ENCODE measurements at regions not wholly inside any gene's neighbourhood (a gene's known extent, or its start where the extent isn't known, plus 50 kb on each side); places are given as distances from the start of the nearest gene placed in this dataset.

- Histone ChIP-seq H3K27me3 (ENCODE audit: insufficient read depth) (no peaks in the 10 kb centered on the region), H3K79me2 (replicated peaks; ENCODE audit: insufficient read depth) (no peaks in the 10 kb centered on the region), H3K4me1 (ENCODE audit: insufficient read depth) (no peaks in the 10 kb centered on the region), H3K27ac (ENCODE audit: low read depth) (no peak overlapping the region), H3K9me2 (ENCODE audit: insufficient read depth) (no peaks in the 10 kb centered on the region), H3K36me3 (ENCODE audit: insufficient read depth) (no peaks in the 10 kb centered on the region), H3K4me3 (no peak overlapping the region), H2AFZ (no peak overlapping the region), H3K4me2 (no peak overlapping the region), H3F3A (replicated peaks; ENCODE audit: low read depth) (no peaks in the 10 kb centered on the region), H4K20me1 (replicated peaks; ENCODE audit: insufficient read depth) (no peaks in the 10 kb centered on the region)
- TF ChIP-seq JUNB (IDR thresholded peaks at IDR 0.05; ENCODE audit: unreplicated experiment) = no peak
- TF ChIP-seq EZH2 (IDR thresholded peaks at IDR 0.05; ENCODE audit: low read depth, unreplicated experiment) = no peak
- no peak for TF ChIP-seq ZNF331 (CRISPR knock-in tag; IDR thresholded peaks at IDR 0.05; ENCODE audit: low read depth)
- no peak for TF ChIP-seq ETS1 (IDR thresholded peaks at IDR 0.05)
- TF ChIP-seq ZNF114 (CRISPR knock-in tag; IDR thresholded peaks at IDR 0.05) = no peak
- TF ChIP-seq STAT1 (IDR thresholded peaks at IDR 0.05; ENCODE audit: unreplicated experiment) = no peak
- no peak for TF ChIP-seq CREB1 (CRISPR knock-in tag; IDR thresholded peaks at IDR 0.05; ENCODE audit: low read depth)
- TF ChIP-seq POLR2AphosphoS5 (IDR thresholded peaks at IDR 0.05; ENCODE audit: low read depth) = no peak
- no peak for TF ChIP-seq CTCF (conservative IDR thresholded peaks at IDR 0.05; ENCODE audit: low read depth in 2 of 2)
- no peak for TF ChIP-seq EZH2phosphoT487 (IDR thresholded peaks at IDR 0.05; ENCODE audit: unreplicated experiment)
- no peaks in the 10 kb centered on the region for H3K36me3 Mint-ChIP-seq (ENCODE audit: low read depth)
- no peak for ATAC-seq
- H3K4me3 Mint-ChIP-seq = no peak overlapping the region
- H3K9me3 Mint-ChIP-seq = no peaks in the 10 kb centered on the region
- no peaks in the 10 kb centered on the region for H3K4me1 Mint-ChIP-seq
- no peak overlapping the region for H3K27ac Mint-ChIP-seq
- no peaks in the 10 kb centered on the region for H3K27me3 Mint-ChIP-seq (ENCODE audit: insufficient read depth, low read depth, poor library complexity)
- DNase-seq (ENCODE audit: low spot score) = no peak
Measured at GRCh38 chr7:124428781-124429180, 336.8 kb downstream of the GPR37 start.

GRCh38 chr7:124426621-124427020 is 339.0 kb downstream of the GPR37 start:
- Histone ChIP-seq H4K20me1 (replicated peaks; ENCODE audit: insufficient read depth) (no peaks in the 10 kb centered on the region), H3K79me2 (replicated peaks; ENCODE audit: insufficient read depth) (no peaks in the 10 kb centered on the region), H3K4me2 (no peak overlapping the region), H3K4me1 (ENCODE audit: insufficient read depth) (no peaks in the 10 kb centered on the region; the same call in 1 of the 2 replicates), H3F3A (replicated peaks; ENCODE audit: low read depth) (no peaks in the 10 kb centered on the region), H3K27me3 (ENCODE audit: insufficient read depth) (no peaks in the 10 kb centered on the region), H3K27ac (ENCODE audit: low read depth) (no peak overlapping the region), H3K4me3 (no peak overlapping the region), H2AFZ (no peak overlapping the region), H3K36me3 (ENCODE audit: insufficient read depth) (no peaks in the 10 kb centered on the region), H3K9me2 (ENCODE audit: insufficient read depth) (no peaks in the 10 kb centered on the region)
- Mint-ChIP-seq H3K36me3 (ENCODE audit: low read depth) (no peaks in the 10 kb centered on the region), H3K4me3 (no peak overlapping the region), H3K27me3 (ENCODE audit: insufficient read depth, low read depth, poor library complexity) (no peaks in the 10 kb centered on the region), H3K9me3 (no peaks in the 10 kb centered on the region), H3K27ac (no peak overlapping the region), H3K4me1 (no peaks in the 10 kb centered on the region)
- ATAC-seq (no peak), DNase-seq (ENCODE audit: low spot score) (no peak)
- no peak for TF ChIP-seq ZNF462 (CRISPR knock-in tag; IDR thresholded peaks at IDR 0.05)
- TF ChIP-seq ZNF114 (CRISPR knock-in tag; IDR thresholded peaks at IDR 0.05) = no peak

All from GM23338 (cell line).